MCF 10A (cell line): ENCODE measurements at regions not wholly inside any gene's neighbourhood (a gene's known extent, or its start where the extent isn't known, plus 50 kb on each side); places are given as distances from the start of the nearest gene placed in this dataset.

Experiments
- BruUV-seq: library from RNA; stranded (reverse); fragments of 400-500 nt; replicated peaks from 2 replicates; lab custom pipeline; 2021; lab: Mats Ljungman, UMichigan
- CTCF ChIA-PET: fragments of 300-600 bp; sonication (Branson Sonifier 250); formaldehyde crosslinking; extraction: SDS; loops from one replicate; lab custom pipeline; 2021; ENCODE audit warnings: antibody characterized with exemption, inconsistent platforms; lab: Yijun Ruan, JAX
- POLR2A ChIA-PET: fragments of 300-600, 350-650 bp; sonication (Branson Sonifier 250); formaldehyde crosslinking; extraction: SDS; loops from one replicate; lab custom pipeline; 2020; ENCODE audit warnings: antibody characterized with exemption, inconsistent platforms; lab: Yijun Ruan, JAX
- DNase-seq: peaks from one replicate; pipeline ENCODE4 v3.0.0-alpha.2; 2018; ENCODE audit not compliant: unreplicated experiment
- H3K27ac Mint-ChIP-seq: one replicate; pipeline ENCODE4 v1.8.0; 2022; ENCODE audit warnings: mild to moderate bottlenecking, low read depth, mixed read lengths; ENCODE audit not compliant: unreplicated experiment
- H3K27me3 Mint-ChIP-seq: one replicate; pipeline ENCODE4 v1.8.0; 2022; ENCODE audit warnings: mixed read lengths; ENCODE audit not compliant: insufficient read depth, unreplicated experiment
- H3K36me3 Mint-ChIP-seq: one replicate; pipeline ENCODE4 v1.8.0; 2022; ENCODE audit warnings: mild to moderate bottlenecking, moderate library complexity, mixed read lengths; ENCODE audit not compliant: insufficient read depth, unreplicated experiment
- H3K4me1 Mint-ChIP-seq: one replicate; pipeline ENCODE4 v1.8.0; 2022; ENCODE audit warnings: mixed read lengths; ENCODE audit not compliant: insufficient read depth, unreplicated experiment
- H3K4me3 Mint-ChIP-seq: one replicate; pipeline ENCODE4 v1.8.0; 2022; ENCODE audit warnings: mild to moderate bottlenecking, moderate library complexity, mixed read lengths; ENCODE audit not compliant: unreplicated experiment
- H3K9me3 Mint-ChIP-seq: one replicate; pipeline ENCODE4 v1.8.0; 2022; ENCODE audit warnings: mixed read lengths; ENCODE audit not compliant: unreplicated experiment
- intact Hi-C: fragments of 100-400 bp; cut with micrococcal nuclease; formaldehyde crosslinking; loops from 2 replicates; pipeline ENCODE4 v1.14.1; 2022
- TF ChIP-seq, protein P1 (sequence below): fragments of 200-600 bp; IDR thresholded peaks from one replicate; pipeline ENCODE4 v1.8.0; 2022; ENCODE audit warnings: antibody characterized with exemption, mild to moderate bottlenecking; ENCODE audit not compliant: unreplicated experiment

- Mint-ChIP-seq H3K27me3 (peaks cover 64% of the 10 kb centered on the region), H3K4me1 (no peaks in the 10 kb centered on the region), H3K36me3 (no peaks in the 10 kb centered on the region), H3K27ac (no peak overlapping the region), H3K9me3 (no peaks in the 10 kb centered on the region), H3K4me3 (no peak overlapping the region)
- DNase-seq, result no peak
- intact Hi-C loops, result no loop called here
- no TSS peak for BruUV-seq
- TF ChIP-seq, protein P1, sequence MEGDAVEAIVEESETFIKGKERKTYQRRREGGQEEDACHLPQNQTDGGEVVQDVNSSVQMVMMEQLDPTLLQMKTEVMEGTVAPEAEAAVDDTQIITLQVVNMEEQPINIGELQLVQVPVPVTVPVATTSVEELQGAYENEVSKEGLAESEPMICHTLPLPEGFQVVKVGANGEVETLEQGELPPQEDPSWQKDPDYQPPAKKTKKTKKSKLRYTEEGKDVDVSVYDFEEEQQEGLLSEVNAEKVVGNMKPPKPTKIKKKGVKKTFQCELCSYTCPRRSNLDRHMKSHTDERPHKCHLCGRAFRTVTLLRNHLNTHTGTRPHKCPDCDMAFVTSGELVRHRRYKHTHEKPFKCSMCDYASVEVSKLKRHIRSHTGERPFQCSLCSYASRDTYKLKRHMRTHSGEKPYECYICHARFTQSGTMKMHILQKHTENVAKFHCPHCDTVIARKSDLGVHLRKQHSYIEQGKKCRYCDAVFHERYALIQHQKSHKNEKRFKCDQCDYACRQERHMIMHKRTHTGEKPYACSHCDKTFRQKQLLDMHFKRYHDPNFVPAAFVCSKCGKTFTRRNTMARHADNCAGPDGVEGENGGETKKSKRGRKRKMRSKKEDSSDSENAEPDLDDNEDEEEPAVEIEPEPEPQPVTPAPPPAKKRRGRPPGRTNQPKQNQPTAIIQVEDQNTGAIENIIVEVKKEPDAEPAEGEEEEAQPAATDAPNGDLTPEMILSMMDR, result no peak
- POLR2A ChIA-PET, result interaction anchor here (0.6 kb wide), 1 partner anchor 1116 kb away, joined by 4 read pairs; no protein-coding TSS in a partner anchor
- CTCF ChIA-PET, result no interaction called here
These were observed 68.3 kb downstream of the NR2F2 start for GRCh38 chr15:96398776-96399175.

DNA sequence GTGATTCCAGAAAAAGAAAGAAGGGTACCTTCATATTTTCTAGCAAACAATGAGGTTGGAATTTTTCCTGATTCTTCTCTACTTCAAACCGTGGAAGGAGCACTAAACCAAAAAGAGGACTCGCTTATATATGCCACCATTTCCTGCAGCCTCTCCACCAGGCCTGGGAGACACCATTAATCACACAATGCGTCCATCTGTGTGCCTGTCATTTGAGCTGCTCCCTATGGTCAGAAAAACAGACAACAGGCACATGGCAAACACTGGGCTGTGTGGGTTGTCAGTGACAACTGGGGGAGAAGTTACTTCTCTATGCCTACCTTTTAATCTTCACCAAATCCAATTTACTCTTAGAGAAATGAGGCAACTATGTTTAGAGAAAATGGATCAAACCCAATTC lies 71.9 kb downstream of the NR2F2 start:
- H3K27me3 Mint-ChIP-seq, result peaks cover 67% of the 10 kb centered on the region
- CTCF ChIA-PET, result no interaction called here

GRCh38 chr15:96403071-96403470 lies 72.6 kb downstream of the NR2F2 start:
- TF ChIP-seq, protein P1, result no peak
- Mint-ChIP-seq H3K27ac (no peak overlapping the region), H3K4me3 (no peak overlapping the region), H3K9me3 (no peaks in the 10 kb centered on the region), H3K4me1 (no peaks in the 10 kb centered on the region), H3K36me3 (no peaks in the 10 kb centered on the region), H3K27me3 (peaks cover 72% of the 10 kb centered on the region)
- POLR2A ChIA-PET, result no interaction called here
- intact Hi-C loops, result no loop called here
- CTCF ChIA-PET, result no interaction called here
- no TSS peak for BruUV-seq
- DNase-seq, result no peak

More for the DNA sequence above, 71.9 kb downstream of the NR2F2 start:
- Mint-ChIP-seq H3K4me3 (no peak overlapping the region), H3K4me1 (no peaks in the 10 kb centered on the region), H3K9me3 (no peaks in the 10 kb centered on the region), H3K36me3 (no peaks in the 10 kb centered on the region), H3K27ac (no peak overlapping the region)
- POLR2A ChIA-PET, result no interaction called here
- TF ChIP-seq, protein P1, result no peak
- no TSS peak for BruUV-seq
- intact Hi-C loops, result no loop called here
- no peak for DNase-seq

- Mint-ChIP-seq H3K36me3 (no peaks in the 10 kb centered on the region), H3K9me3 (no peaks in the 10 kb centered on the region), H3K4me1 (no peaks in the 10 kb centered on the region), H3K27ac (no peak overlapping the region), H3K27me3 (peaks cover 72% of the 10 kb centered on the region), H3K4me3 (no peak overlapping the region)
- CTCF ChIA-PET, result no interaction called here
- BruUV-seq, result no TSS peak
- POLR2A ChIA-PET, result no interaction called here
- DNase-seq, result no peak
- intact Hi-C loops, result no loop called here
- TF ChIP-seq, protein P1, result no peak
These were observed 73.4 kb downstream of the NR2F2 start for GRCh38 chr15:96403932-96404331.
